ENCODE measurements at regions not wholly inside any gene's neighbourhood (a gene's known extent, or its start where the extent isn't known, plus 50 kb on each side); places are given as distances from the start of the nearest gene placed in this dataset.

DNA sequence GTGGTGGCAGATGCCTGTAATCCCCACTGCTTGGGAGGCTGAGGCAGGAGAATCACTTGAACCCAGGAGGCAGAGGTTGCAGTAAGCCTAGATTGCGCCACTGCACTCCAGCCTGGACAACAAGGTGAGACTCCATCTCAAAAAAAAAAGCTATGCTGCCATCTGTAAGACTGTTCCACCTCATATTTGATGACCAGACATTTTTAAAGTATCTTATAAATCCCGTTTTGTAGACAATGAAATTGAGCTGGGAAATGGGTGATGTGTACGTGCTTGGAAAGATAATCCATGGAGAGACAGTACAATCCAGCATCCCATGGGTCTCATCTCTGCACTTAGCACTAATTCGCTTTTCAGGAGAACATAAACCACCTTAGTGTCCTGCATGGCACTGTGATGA, 126.5 kb upstream of the ATP5MC3 start:
- TF ChIP-seq CTCF (IDR thresholded peaks at IDR 0.05; ENCODE audit: borderline replicate concordance, extremely low read depth, insufficient read depth) = no peak
- Histone ChIP-seq H3K27ac (ENCODE audit: low read depth in 2 of 2, low read length in 2 of 2) (no peak overlapping the region), H3K4me1 (ENCODE audit: control insufficient read depth in 2 of 3, insufficient read depth in 2 of 3, low read depth in 1 of 3, low read length in 3 of 3) (no peaks in the 10 kb centered on the region), H3K27me3 (ENCODE audit: control insufficient read depth, insufficient read depth, low read length) (no peaks in the 10 kb centered on the region), H3K36me3 (ENCODE audit: control insufficient read depth in 2 of 3, insufficient read depth in 3 of 3, low read length in 3 of 3) (no peaks in the 10 kb centered on the region), H3K9ac (ENCODE audit: low read length in 3 of 3) (no peak overlapping the region), H3K9me3 (ENCODE audit: control insufficient read depth in 2 of 3, insufficient read depth in 1 of 3, low read length in 3 of 3) (no peaks in the 10 kb centered on the region), H3K4me3 (ENCODE audit: low read length in 3 of 3) (no peak overlapping the region)
- FAIRE-seq (no peak), DNase-seq (no peak)
- intact Hi-C loops (cut with DNase I) = no loop called here

DNA sequence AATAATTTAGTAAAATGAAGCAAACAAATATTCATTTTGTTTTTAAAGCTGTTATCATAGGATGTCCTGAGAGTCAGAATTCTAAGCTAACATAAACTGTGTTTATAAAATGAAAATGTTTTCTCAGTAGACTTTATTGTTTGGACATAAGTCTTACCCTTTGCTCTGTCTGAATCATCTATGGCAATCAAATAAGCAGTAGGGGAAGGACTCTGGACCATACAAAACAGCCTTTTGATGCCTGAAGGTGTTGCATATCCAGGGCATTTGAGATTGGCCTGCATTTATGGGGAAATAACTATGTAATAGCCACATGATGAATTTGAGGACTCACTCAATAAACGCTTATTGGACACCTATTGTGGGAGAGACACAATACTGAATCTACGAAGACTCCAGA, 123.0 kb upstream of the ATP5MC3 start:
- Histone ChIP-seq H3K27ac (ENCODE audit: low read depth in 2 of 2, low read length in 2 of 2) (no peak overlapping the region), H3K27me3 (ENCODE audit: control insufficient read depth, insufficient read depth, low read length) (no peaks in the 10 kb centered on the region), H3K9me3 (ENCODE audit: control insufficient read depth in 2 of 3, insufficient read depth in 1 of 3, low read length in 3 of 3) (no peaks in the 10 kb centered on the region), H3K9ac (ENCODE audit: low read length in 3 of 3) (no peak overlapping the region), H3K4me3 (ENCODE audit: low read length in 3 of 3) (no peak overlapping the region), H3K4me1 (ENCODE audit: control insufficient read depth in 2 of 3, insufficient read depth in 2 of 3, low read depth in 1 of 3, low read length in 3 of 3) (no peaks in the 10 kb centered on the region), H3K36me3 (ENCODE audit: control insufficient read depth in 2 of 3, insufficient read depth in 3 of 3, low read length in 3 of 3) (no peaks in the 10 kb centered on the region)
- TF ChIP-seq CTCF (IDR thresholded peaks at IDR 0.05; ENCODE audit: borderline replicate concordance, extremely low read depth, insufficient read depth) = no peak
- no peak for FAIRE-seq
- no peak for DNase-seq
- intact Hi-C loops (cut with DNase I) = no loop called here

GRCh38 chr2:175293776-175294175, 112.3 kb upstream of the ATP5MC3 start:
- H3K27me3 ChIP-seq (ENCODE audit: control insufficient read depth, insufficient read depth, low read length) = no peaks in the 10 kb centered on the region
- H3K27ac ChIP-seq (ENCODE audit: low read depth in 2 of 2, low read length in 2 of 2) = no peak overlapping the region
- FAIRE-seq (no peak), DNase-seq (no peak)
- peaks cover 0 to 2% (median 0%) of the 10 kb centered on the region in 3 donors for H3K9me3 ChIP-seq (ENCODE audit: control insufficient read depth in 2 of 3, insufficient read depth in 1 of 3, low read length in 3 of 3)
- no peak overlapping the region for H3K4me3 ChIP-seq (ENCODE audit: low read length in 3 of 3)
- no peak for TF ChIP-seq CTCF (IDR thresholded peaks at IDR 0.05; ENCODE audit: borderline replicate concordance, extremely low read depth, insufficient read depth)
- no peaks in the 10 kb centered on the region for H3K36me3 ChIP-seq (ENCODE audit: control insufficient read depth in 2 of 3, insufficient read depth in 3 of 3, low read length in 3 of 3)
- H3K4me1 ChIP-seq (ENCODE audit: control insufficient read depth in 2 of 3, insufficient read depth in 2 of 3, low read depth in 1 of 3, low read length in 3 of 3) = no peaks in the 10 kb centered on the region
- H3K9ac ChIP-seq (ENCODE audit: low read length in 3 of 3) = no peak overlapping the region
- intact Hi-C loops (cut with DNase I) = no loop called here

- Histone ChIP-seq H3K9ac (ENCODE audit: low read length in 3 of 3) (no peak overlapping the region), H3K9me3 (ENCODE audit: control insufficient read depth in 2 of 3, insufficient read depth in 1 of 3, low read length in 3 of 3) (peaks cover 0 to 2% (median 0%) of the 10 kb centered on the region in 3 donors), H3K27me3 (ENCODE audit: control insufficient read depth, insufficient read depth, low read length) (no peaks in the 10 kb centered on the region), H3K4me3 (ENCODE audit: low read length in 3 of 3) (no peak overlapping the region), H3K4me1 (ENCODE audit: control insufficient read depth in 2 of 3, insufficient read depth in 2 of 3, low read depth in 1 of 3, low read length in 3 of 3) (no peaks in the 10 kb centered on the region), H3K36me3 (ENCODE audit: control insufficient read depth in 2 of 3, insufficient read depth in 3 of 3, low read length in 3 of 3) (no peaks in the 10 kb centered on the region), H3K27ac (ENCODE audit: low read depth in 2 of 2, low read length in 2 of 2) (no peak overlapping the region)
- FAIRE-seq = no peak
- intact Hi-C loops (cut with DNase I) = no loop called here
- DNase-seq = no peak
- TF ChIP-seq CTCF (IDR thresholded peaks at IDR 0.05; ENCODE audit: borderline replicate concordance, extremely low read depth, insufficient read depth) = no peak
These were observed 111.7 kb upstream of the ATP5MC3 start for GRCh38 chr2:175293195-175293594.

All from kidney (tissue), 13 donors.